WI38 (cell line): ENCODE measurements at regions not wholly inside any gene's neighbourhood (a gene's known extent, or its start where the extent isn't known, plus 50 kb on each side); places are given as distances from the start of the nearest gene placed in this dataset.
"Not testable (repeated sequence)": the region's sequence is repeated elsewhere in the genome, so short reads cannot be mapped to it uniquely, and the experiment has no call there.

ENCODE experiments used
- H3K4me3 ChIP-seq: 2 replicates; pipeline ENCODE4 v1.5.1; 2011; ENCODE audit warnings: low read depth, mild to moderate bottlenecking, control low read depth, low read length
- TF ChIP-seq, protein P1 (sequence below): IDR thresholded peaks from 2 replicates; pipeline ENCODE4 v1.5.1; 2012; ENCODE audit warnings: low read depth, mild to moderate bottlenecking, control low read depth, low read length

DNA sequence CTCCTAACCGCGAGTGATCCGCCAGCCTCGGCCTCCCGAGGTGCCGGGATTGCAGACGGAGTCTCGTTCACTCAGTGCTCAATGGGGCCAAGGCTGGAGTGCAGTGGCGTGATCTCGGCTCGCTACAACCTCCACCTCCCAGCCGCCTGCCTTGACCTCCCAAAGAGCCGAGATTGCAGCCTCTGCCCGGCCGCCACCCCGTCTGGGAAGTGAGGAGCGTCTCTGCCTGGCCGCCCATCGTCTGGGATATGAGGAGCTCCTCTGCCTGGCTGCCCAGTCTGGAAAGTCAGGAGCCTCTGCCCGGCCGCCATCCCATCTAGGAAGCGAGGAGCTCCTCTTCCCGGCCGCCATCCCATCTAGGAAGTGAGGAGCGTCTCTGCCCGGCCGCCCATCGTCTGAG is 58.8 kb upstream of the ANKRD30BL start:
- H3K4me3 ChIP-seq = not testable (repeated sequence)

DNA sequence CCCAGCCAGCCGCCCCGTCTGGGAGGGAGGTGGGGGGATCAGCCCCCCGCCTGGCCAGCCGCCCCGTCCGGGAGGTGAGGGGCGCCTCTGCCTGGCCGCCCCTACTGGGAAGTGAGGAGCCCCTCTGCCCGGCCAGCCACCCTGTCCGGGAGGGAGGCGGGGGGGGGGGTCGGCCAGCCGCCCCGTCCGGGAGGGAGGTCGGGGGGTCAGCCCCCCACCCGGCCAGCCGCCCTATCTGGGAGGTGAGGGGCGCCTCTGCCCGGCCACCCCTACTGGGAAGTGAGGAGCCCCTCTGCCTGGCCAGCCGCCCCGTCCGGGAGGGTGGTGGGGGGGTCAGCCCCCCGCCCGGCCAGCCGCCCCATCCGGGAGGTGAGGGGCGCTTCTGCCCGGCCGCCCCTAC is 60.1 kb upstream of the ANKRD30BL start:
- not testable (repeated sequence) for H3K4me3 ChIP-seq

DNA sequence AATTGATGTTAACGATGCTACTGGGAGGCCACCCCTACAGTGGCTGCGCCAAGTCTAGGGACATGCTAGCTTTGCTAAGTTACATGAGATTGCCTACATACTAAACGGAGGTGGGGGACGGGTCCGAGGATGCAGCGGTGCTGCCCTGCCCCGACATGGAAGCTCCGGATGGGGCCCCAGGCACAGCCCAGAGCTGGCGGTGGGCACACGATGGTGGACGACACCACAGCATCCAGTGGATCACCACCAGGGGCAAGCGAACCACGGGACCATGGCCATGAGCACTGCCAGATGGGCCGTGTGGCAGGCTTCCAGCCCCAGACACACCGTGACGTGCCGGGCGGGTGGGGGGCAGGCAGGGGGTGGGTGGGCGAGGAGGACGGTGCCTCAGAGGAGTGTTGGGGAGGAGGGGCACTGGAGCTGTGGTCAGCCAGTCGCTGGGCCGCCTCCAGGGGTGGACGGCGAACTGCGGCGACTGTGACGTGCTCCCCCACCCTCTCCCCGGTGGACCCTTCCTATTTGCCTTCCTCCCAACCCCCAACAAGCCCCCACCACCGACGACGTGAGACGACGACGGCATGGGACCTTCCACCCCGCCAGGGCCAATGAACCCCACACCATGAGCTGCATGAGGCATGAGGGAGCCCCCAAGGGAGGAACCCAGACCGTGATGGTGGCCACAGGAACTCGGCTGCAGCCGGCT is 90.6 kb upstream of the ANKRD30BL start:
- no peak overlapping the region for H3K4me3 ChIP-seq
- TF ChIP-seq, protein P1, sequence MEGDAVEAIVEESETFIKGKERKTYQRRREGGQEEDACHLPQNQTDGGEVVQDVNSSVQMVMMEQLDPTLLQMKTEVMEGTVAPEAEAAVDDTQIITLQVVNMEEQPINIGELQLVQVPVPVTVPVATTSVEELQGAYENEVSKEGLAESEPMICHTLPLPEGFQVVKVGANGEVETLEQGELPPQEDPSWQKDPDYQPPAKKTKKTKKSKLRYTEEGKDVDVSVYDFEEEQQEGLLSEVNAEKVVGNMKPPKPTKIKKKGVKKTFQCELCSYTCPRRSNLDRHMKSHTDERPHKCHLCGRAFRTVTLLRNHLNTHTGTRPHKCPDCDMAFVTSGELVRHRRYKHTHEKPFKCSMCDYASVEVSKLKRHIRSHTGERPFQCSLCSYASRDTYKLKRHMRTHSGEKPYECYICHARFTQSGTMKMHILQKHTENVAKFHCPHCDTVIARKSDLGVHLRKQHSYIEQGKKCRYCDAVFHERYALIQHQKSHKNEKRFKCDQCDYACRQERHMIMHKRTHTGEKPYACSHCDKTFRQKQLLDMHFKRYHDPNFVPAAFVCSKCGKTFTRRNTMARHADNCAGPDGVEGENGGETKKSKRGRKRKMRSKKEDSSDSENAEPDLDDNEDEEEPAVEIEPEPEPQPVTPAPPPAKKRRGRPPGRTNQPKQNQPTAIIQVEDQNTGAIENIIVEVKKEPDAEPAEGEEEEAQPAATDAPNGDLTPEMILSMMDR = no peak

- TF ChIP-seq, protein P1 = no peak
- H3K4me3 ChIP-seq = no peak overlapping the region
Measured at GRCh38 chr2:132252894-132253264, 91.1 kb upstream of the ANKRD30BL start.

- TF ChIP-seq, protein P1 = no peak
- H3K4me3 ChIP-seq = no peak overlapping the region
Measured at GRCh38 chr2:132253496-132254305, 91.9 kb upstream of the ANKRD30BL start.

DNA sequence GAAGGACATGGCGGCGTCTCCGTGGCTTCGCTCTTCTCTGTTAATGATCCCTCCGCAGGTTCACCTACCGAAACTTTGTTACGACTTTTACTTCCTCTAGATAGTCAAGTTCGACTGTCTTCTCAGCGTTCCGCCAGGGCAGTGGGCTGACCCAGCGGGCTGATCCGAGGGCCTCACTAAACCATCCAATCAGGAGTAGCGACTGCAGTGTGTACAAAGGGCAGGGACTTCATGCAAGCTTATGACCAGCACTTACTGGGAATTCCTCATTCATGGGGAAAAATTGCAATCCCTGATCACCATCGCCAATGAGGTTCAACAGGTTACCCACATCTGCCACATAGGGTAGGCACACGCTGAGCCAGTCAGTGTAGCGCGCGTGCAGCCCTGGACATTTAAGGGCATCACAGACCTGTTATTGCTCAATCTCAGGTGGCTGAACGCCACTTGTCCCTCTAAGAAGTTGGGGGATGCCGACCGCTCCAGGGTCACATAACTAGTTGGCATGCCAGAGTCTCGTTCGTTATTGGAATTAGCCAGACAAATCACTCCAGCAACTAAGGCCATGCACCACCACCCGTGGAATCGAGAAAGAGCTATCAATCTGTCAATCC is 92.7 kb upstream of the ANKRD30BL start:
- not testable (repeated sequence) for H3K4me3 ChIP-seq

DNA sequence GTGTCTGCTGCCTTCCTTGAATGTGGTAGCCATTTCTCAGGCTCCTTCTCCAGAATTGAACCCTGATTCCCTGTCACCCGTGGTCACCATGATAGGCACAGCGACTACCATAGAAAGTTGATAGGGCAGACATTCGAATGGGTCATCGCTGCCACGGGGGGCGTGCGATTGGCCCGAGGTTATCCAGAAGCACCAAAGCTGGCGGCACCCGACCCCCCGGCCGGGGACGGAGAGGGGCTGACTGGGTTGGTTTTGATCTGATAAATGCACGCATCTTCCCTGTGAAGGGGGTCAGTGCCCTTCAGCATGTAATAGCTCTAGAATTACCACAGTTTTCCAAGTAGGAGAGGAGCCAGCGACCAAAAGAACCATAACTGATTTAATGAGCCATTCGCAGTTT is 94.0 kb upstream of the ANKRD30BL start:
- TF ChIP-seq, protein P1 = no peak

GRCh38 chr2:132256251-132256902 is 94.6 kb upstream of the ANKRD30BL start:
- TF ChIP-seq, protein P1 = no peak
- H3K4me3 ChIP-seq = no peak overlapping the region

More for the DNA sequence above, 94.0 kb upstream of the ANKRD30BL start:
- H3K4me3 ChIP-seq = no peak overlapping the region

DNA sequence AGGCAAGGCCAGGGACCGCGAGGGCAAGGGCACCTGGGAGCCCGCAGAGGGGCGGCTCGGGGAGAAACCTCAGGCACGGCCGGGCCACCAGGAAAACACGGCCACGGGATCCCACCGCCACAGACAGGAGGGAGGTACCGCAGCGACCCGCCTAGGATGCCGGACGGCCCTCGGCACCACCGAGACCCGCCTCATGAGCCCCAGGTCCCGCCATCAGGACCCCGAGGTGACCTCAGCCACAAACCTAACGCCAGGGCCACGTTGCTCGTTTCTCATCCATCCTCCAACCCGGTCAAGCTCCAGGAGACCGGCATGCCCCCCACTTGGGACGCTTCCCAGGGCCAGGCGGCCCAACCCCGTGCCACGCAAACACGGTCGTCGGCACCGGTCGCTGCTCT is 95.2 kb upstream of the ANKRD30BL start:
- H3K4me3 ChIP-seq = not testable (repeated sequence)

- H3K4me3 ChIP-seq = not testable (repeated sequence)
Measured at GRCh38 chr2:132257301-132258171, 95.8 kb upstream of the ANKRD30BL start.

- not testable (repeated sequence) for H3K4me3 ChIP-seq
Measured at GRCh38 chr2:132259276-132259675, 97.5 kb upstream of the ANKRD30BL start.

DNA sequence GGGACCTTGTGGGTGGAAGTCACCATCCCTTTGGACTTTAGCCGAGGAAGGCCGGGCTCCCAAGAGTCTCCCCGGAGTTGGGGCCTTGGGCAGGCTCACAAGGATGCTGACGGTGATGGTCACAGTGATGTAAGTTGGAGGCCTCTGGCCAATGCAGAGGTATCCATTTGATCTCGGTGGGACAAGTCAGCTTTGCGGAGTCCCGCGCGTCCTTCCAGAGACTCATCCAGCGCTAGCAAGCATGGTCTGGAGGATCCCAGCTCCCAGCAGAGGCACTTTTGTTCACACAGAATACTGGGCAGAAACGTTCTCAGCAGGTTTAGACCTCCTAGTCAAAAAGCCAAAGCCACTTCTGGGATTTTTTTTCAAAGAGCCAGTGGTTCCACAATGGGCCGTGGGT is 103.8 kb upstream of the ANKRD30BL start:
- H3K4me3 ChIP-seq = not testable (repeated sequence)
